OCI-M1 (cell line): ENCODE measurements at regions not wholly inside any gene's neighbourhood (a gene's known extent, or its start where the extent isn't known, plus 50 kb on each side); places are given as distances from the start of the nearest gene placed in this dataset.
"Not testable (repeated sequence)": the region's sequence is repeated elsewhere in the genome, so short reads cannot be mapped to it uniquely, and the experiment has no call there.

ENCODE experiments used
- DNase-seq: peaks from one replicate; lab custom pipeline; 2025; lab: John Stamatoyannopoulos, UW

- no peak for DNase-seq
These were observed 57.0 kb downstream of the RASL11A start for GRCh38 chr13:27327633-27328032.

GRCh38 chr13:27329210-27329609 is 58.6 kb downstream of the RASL11A start:
- no peak for DNase-seq

GRCh38 chr13:27334774-27335435 is 64.3 kb downstream of the RASL11A start:
- DNase-seq: no peak

- DNase-seq: no peak
These were observed 65.5 kb downstream of the RASL11A start for GRCh38 chr13:27336014-27336673.

GRCh38 chr13:27338207-27338606 is 67.6 kb downstream of the RASL11A start:
- DNase-seq: no peak

- DNase-seq: peak; percentile 58
These were observed 68.2 kb downstream of the RASL11A start for GRCh38 chr13:27338816-27339215.

GRCh38 chr13:27339299-27339698 is 68.7 kb downstream of the RASL11A start:
- DNase-seq: peak; percentile 76

- no peak for DNase-seq
These were observed 71.0 kb downstream of the RASL11A start for GRCh38 chr13:27341616-27342015.

GRCh38 chr13:27347211-27347772 is 76.7 kb downstream of the RASL11A start:
- no peak for DNase-seq

- DNase-seq: no peak
These were observed 76.0 kb upstream of the GTF3A start for GRCh38 chr13:27348461-27348860.

- peak; percentile 3 for DNase-seq
These were observed 75.0 kb upstream of the GTF3A start for GRCh38 chr13:27349458-27349857.

- DNase-seq: not testable (repeated sequence)
These were observed 73.6 kb upstream of the GTF3A start for GRCh38 chr13:27350825-27351224.

- DNase-seq: no peak
These were observed 71.7 kb upstream of the GTF3A start for GRCh38 chr13:27352698-27353097.

- DNase-seq: peak; percentile 11
These were observed 71.2 kb upstream of the GTF3A start for GRCh38 chr13:27353166-27353583.

- DNase-seq: no peak
These were observed 70.7 kb upstream of the GTF3A start for GRCh38 chr13:27353708-27354107.

- DNase-seq: no peak
These were observed 70.0 kb upstream of the GTF3A start for GRCh38 chr13:27354379-27354778.

- no peak for DNase-seq
These were observed 68.5 kb upstream of the GTF3A start for GRCh38 chr13:27355894-27356293.

- no peak for DNase-seq
These were observed 66.0 kb upstream of the GTF3A start for GRCh38 chr13:27358420-27358819.

GRCh38 chr13:27359199-27359821 is 65.1 kb upstream of the GTF3A start:
- peak; percentile 70 for DNase-seq

GRCh38 chr13:27360562-27360961 is 63.9 kb upstream of the GTF3A start:
- DNase-seq: no peak

GRCh38 chr13:27362064-27362751 is 62.2 kb upstream of the GTF3A start:
- DNase-seq: peak; percentile 88

GRCh38 chr13:27363637-27364036 is 60.8 kb upstream of the GTF3A start:
- peak; percentile 2 for DNase-seq
